D341Med (cell line): ENCODE measurements at regions not wholly inside any gene's neighbourhood (a gene's known extent, or its start where the extent isn't known, plus 50 kb on each side); places are given as distances from the start of the nearest gene placed in this dataset.

ENCODE experiments used
- DNase-seq: peaks from one replicate; pipeline ENCODE4 v3.0.0; 2012; ENCODE audit warnings: low spot score

DNA sequence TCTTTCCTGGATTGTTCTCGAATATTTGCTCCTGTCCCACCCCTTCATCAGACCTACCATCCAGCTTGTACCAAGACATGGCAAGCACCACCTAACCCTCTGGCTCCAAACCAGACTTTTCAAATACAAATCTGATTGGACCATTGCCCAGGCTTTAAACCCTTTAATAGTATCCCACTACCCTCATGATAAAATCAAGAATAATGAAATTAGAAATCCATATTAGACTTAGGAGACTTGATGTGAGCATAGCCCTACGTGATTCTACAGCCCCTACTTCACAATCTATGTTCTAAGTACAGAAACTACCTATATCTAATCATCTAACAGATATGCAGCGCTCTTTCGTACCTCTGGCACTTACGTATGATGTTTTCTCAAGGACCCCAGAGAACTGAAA, 375.2 kb upstream of the CPEB2 start:
- no peak for DNase-seq

GRCh38 chr4:14631806-14632440, 370.4 kb upstream of the CPEB2 start:
- no peak for DNase-seq

GRCh38 chr4:14636563-14636962, 365.7 kb upstream of the CPEB2 start:
- no peak for DNase-seq

GRCh38 chr4:14640476-14640875, 361.8 kb upstream of the CPEB2 start:
- no peak for DNase-seq

DNA sequence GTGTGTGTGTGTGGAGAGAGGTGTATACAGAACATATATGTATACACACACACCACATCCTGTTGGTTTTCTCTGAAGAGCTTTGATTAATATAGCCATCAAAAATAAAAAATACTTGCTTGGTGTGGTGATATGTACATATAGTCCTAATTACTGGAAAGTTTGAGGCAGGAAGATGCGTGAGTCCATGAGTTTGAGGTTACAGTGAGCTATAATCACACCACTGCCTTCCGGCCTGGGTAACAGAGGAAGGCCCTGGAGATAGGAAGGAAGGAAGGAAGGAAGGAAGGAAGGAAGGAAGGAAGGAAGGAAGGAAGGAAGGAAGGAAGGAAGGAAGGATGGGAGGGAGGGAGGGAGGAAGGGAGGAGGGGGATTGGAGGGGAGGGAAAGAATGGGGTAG, 360.4 kb upstream of the CPEB2 start:
- DNase-seq, result no peak

- no peak for DNase-seq
Measured at GRCh38 chr4:14644580-14645282, 357.6 kb upstream of the CPEB2 start.

DNA sequence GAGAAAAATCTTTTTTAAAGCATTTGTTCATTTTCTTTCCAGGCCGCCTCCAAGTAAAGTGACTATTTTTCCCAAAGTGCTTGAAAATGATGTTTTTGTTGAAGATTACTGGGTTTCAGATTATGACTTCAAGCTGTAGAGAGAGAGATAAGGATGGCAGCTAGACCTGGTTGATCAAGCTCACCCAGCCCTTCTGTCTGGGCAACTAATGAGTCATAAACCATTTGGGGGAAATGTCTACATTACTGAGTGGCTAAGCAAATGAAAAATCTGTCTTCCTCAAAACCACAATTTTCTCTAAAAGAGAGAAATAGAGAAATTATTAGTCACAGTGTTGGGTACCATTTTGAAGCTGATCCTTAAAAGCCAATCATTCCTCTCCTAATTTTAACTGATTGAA, 355.4 kb upstream of the CPEB2 start:
- no peak for DNase-seq

GRCh38 chr4:14650127-14650526, 352.2 kb upstream of the CPEB2 start:
- no peak for DNase-seq

DNA sequence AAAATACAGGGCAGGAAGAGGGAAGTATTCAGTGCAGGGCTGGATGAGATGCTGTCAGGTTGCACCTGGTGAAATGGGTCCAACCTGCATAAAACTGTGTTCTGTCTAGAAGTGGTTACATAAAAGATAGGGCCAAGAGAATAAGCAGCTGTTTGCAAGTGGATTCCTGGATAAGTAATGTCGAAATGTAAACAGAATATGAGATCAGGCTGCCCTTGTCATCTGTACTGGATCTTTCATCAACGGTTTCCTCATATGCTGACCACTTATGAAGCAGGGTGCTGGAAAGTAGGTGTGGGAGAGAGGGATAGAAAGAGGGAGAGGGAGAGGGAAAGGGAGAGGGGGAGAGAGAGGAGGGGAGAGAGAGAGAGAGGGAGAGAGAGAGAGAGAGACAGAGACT, 349.8 kb upstream of the CPEB2 start:
- DNase-seq, result no peak

- no peak for DNase-seq
Measured at GRCh38 chr4:14653338-14653737, 348.9 kb upstream of the CPEB2 start.

- DNase-seq, result no peak
Measured at GRCh38 chr4:14659286-14659685, 343.0 kb upstream of the CPEB2 start.

- DNase-seq, result no peak
Measured at GRCh38 chr4:14667624-14668151, 334.6 kb upstream of the CPEB2 start.

DNA sequence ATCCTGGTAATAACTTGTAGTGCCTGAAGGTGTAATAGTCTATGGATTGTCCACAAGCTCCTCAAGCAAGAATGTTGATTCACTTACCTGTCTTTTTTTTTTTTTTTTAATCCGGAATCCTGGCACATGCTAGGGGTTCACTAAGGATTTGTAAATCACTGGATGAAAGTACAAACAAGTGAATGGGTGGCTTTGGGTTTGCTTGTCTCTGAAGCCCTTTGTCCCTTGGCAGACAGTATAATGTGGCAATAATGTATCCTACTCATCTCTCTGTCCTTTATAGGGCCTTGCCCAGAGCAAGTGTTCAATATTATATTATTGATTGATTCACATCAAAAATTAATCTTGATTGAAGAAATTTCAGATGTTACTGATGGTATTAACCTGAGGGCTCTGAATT, 334.0 kb upstream of the CPEB2 start:
- no peak for DNase-seq

GRCh38 chr4:14669371-14669770, 332.9 kb upstream of the CPEB2 start:
- DNase-seq, result no peak

GRCh38 chr4:14671146-14671545, 331.1 kb upstream of the CPEB2 start:
- DNase-seq, result no peak

DNA sequence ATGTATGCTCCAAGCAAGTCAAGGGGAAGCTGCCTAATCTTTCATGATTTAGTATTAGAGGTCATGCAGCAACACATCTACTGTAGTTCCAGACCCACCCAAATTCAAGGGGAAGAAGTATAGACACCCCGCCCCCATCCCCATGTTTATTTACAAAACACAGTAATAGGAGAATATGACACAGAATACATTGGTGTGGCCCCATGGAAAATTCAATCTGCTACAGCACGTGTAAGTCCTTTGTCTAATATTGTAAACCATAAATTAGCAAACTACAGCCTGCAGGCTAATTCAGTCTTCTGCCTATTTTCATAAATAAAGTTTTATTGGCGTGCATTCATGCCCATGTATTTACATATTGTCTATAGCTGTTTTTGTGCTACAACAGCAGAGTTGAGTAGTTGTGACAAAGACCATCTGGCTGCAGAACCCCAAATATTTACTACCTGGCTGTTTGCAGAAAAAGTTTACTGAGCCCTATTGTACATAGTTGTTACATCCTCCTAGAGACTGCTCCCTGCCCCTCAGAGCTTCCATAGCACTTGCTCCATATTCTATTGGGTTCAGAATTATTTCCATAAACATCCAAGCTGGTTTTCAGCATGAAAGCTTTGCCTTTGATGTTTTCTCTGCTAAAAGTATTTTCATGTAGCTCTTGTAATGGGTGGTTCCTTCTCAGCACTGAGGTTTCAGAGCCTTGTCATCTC, 326.8 kb upstream of the CPEB2 start:
- DNase-seq, result no peak

- DNase-seq, result no peak
Measured at GRCh38 chr4:14679906-14680305, 322.4 kb upstream of the CPEB2 start.

- no peak for DNase-seq
Measured at GRCh38 chr4:14681330-14681729, 321.0 kb upstream of the CPEB2 start.

- no peak for DNase-seq
Measured at GRCh38 chr4:14693728-14694127, 308.6 kb upstream of the CPEB2 start.

- DNase-seq, result no peak
Measured at GRCh38 chr4:14695095-14695845, 307.0 kb upstream of the CPEB2 start.

GRCh38 chr4:14700083-14700482, 302.2 kb upstream of the CPEB2 start:
- DNase-seq, result no peak

DNA sequence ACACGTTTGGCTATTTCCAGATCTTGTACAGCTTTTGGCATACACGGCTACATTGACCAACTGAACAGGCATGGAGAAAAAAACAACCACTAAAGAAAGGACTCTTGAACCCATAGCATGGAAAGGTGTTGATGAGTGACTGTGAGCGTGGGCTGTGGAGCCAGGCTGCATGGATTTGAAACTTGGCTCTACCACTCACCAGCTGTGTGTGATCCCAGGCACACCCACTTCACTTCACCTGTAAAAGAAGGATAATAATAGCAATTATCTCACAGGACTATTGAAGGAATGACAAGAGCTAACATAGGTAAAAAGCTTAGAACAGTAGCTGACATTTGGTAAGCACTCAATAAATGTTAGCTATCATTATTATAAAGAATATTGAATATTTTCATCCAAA, 301.7 kb upstream of the CPEB2 start:
- DNase-seq, result no peak
